HG03039 (cell line): ENCODE measurements at regions not wholly inside any gene's neighbourhood (a gene's known extent, or its start where the extent isn't known, plus 50 kb on each side); places are given as distances from the start of the nearest gene placed in this dataset.

Experiments used
- ATAC-seq: cut with Tn5 transposase; IDR thresholded peaks from one replicate; pipeline ENCODE4 v1.9.1; 2021; ENCODE audit warnings: mild to moderate bottlenecking, moderate library complexity; ENCODE audit not compliant: unreplicated experiment

DNA sequence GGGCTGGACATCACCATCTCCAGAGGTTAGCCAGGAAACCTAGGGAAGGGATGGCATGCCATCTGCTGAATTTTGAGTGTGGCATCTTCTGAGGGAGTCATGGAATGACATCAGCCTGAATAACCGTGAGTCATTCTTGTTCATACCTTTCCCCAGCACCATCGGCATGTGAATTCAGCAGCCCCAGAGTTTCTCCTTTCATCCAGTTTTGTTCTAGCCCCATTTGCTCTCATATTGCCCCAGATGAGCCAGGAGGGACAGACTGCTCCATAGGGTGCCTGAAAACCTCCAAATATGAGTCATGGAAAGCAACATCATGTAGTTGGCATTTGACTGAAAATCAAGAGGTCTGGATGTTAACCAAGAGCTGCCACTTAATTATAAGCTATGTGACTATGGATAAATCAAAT, 219.2 kb upstream of the SGK1 start:
- ATAC-seq, result no peak

DNA sequence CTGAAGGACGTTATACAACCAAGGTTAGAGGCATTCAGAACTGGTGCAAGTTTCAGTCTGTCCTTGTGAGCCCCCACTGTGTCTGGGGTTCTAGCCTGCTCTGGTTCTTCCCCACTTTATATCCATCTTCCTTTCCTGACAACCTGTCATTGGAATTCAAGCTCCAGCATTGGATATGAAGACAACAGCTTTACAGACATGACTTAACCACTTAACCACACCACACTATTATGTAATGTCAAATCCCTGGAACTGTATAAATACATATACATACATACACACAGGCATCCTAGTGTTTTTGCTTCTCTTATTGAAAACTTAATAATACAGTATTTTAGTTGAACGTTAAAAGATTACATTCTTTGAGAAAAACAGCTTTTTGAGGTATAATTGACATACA, 217.9 kb upstream of the SGK1 start:
- no peak for ATAC-seq

DNA sequence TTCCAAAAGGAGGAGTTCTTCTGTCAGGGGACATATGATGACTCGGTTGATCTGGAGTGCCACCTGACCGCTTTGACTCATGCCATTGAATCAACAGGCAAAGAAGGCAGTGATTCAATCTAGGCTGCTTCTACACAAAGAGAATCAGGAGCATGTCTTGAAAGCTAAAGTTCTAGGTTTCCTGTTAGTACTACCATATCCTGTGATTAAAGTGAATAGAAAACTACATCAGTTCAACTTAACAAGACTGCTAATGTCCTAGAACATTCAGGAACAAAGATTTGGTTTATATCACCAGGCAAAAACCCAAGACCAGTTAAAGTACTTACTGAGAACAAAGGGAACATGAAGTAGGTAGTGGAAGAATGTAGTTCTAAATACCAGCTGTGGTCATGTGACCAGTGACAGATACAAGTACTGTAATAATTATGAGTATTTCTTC, 216.8 kb upstream of the SGK1 start:
- no peak for ATAC-seq

DNA sequence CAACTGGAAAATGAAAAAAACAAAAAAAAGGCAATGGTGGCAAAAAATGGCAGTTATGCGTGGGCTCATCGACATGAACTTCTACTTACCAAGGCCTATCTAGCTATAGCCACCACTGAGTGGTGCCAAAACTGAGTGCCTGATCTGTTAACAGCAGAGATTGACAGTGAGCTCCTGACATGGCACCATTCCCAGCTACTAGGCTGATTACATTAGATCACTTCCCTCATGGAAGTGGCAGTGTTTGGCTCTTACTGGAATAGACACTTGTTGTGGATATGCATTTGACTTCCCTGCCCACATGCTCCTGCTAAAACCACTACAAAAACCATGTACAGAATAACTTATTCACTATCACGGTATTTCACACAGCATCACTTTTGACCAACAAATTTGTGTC, 216.1 kb upstream of the SGK1 start:
- no peak for ATAC-seq

DNA sequence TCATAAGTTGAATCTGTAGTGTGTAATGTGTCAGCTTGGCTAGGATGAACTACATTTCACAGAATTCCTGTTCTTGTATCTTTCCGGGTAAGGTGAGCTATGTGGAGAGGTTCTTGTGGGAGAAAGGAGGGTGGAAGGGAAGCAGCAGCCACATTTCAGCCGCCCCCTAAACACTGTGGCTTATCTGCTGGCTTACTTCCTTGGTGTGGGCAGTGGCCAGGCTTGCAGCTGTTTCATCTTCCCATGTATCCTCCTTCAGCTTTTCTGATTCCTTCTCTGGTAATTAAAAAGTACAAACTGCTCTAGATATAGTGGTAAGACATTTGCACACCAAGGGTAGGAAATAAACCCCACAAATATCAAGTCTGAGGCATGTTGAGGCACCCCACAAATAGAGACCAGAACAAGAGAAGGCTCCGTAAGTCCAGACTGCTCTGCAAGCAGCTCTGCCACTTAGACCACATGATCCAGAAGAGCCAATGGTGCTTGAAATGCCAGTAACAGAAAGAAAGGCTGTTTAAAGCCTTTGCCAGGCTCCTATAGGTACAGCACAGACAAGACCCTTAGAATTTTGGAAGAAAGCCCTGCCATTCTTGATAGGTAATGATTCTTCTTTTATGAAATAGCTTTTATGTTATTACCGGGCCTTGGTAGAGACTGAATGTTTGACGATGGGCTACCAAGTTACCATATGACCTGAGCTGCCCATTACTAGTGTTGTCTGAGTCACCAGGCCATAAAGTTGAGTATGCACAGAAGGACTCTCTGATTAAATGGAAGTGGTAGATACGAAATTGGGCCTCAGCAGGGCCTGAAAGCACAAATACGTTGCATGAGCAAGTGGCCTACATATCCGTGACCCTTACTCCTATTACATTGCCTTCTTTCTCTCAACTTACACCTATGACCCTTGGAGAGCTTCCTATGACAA, 215.0 kb upstream of the SGK1 start:
- ATAC-seq, result no peak

DNA sequence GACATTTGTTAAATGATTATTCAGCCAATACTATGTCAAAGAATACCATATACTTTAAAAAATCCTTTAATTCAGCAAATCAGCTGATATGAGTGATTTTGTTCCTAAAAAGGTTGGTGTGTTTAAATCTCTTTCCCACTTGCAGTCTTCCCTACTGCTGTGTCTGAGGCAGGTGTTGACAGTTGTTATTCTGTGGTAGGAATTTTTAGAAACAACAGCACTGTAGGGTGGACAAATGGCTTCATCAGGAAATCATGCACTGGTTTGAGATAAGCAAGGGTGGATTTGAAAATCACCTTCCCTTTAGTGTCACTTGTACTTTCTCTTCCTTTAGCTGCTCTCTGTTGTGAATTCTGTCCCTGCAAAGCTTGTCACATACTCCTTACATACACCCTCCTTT, 213.7 kb upstream of the SGK1 start:
- ATAC-seq, result no peak

DNA sequence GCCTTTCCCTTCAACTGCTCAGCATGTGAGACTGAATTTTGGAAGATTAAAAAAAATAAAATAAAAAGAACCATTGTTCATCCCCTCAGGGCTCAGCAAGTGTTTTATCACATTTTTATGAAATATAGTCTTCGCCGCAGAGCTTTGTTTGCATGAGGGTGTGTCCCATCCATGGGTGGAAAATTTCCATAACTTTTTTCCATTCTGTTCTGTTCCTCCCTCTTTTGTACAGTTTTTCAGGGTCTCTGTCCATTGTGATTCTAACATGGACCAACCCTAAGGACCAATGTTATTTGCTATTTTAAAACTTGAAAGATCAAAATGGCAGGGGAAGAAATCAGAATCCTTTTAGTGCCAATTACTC, 213.3 kb upstream of the SGK1 start:
- no peak for ATAC-seq

DNA sequence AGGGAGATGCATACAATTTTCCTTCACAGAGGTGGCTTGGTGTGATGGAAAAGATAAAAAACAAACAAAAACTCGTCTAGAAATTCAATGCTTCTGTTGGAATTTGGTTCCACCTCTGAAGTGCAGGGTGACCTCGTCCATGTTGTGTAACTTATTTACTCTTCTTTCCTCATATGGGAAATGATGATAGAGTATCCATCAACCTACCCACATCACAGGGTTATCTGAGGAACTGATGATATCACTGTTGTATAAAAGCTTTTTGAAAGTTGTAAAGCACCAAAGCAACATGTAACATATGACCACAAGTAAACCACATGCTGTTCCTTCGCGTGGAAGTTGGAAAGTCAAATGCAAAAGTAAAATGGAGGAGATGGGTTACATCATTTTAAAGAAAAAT, 212.0 kb upstream of the SGK1 start:
- no peak for ATAC-seq

DNA sequence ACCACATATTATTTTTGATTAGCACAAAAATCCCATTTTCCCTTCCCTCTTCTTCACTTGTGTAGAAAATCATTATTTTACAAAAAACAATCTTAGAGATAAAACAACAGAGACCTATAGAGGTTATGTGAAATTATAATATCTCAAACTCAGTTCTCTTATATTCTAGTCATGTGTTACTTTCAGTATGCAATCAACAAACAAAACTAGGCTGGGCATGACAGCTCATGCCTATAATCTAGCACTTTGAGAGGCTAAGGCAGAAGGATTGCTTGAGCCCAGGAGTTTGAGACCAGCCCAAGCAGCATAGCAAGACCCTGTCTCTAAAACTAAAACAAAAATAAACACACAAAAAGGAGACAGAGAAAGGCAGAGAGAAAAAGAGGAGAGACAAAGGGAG, 211.4 kb upstream of the SGK1 start:
- no peak for ATAC-seq

DNA sequence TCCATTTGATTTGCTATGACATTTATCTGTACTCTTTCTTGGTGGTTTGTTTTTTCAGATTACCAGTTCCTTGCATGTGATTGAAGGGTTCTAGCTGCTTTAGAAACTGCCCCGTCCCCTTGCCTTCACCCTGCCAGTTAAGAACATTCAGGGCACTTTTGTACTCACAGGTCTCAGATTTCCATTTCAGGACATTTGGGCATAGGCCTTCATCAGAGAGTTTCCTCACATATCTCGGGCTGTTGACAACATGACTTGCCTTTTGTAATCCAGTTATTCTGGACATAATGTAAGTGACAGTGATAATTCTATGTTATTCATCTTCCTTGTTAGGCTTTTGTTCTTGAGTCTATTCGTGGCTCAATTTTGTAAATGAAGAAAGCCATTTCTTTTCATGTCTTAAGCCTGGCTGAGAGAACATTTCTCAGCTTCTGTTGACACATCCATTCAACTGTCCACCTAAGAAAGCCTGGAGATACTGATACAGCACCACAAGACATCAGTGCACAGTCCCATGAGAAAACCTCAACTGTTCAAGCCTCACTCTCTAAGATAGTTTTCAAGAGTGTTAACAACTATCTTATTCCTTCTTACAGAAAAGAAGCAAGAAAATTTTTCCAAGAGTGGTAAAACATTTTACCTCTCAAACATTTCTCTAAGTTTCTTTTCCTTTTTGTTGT, 209.3 kb upstream of the SGK1 start:
- ATAC-seq, result no peak

DNA sequence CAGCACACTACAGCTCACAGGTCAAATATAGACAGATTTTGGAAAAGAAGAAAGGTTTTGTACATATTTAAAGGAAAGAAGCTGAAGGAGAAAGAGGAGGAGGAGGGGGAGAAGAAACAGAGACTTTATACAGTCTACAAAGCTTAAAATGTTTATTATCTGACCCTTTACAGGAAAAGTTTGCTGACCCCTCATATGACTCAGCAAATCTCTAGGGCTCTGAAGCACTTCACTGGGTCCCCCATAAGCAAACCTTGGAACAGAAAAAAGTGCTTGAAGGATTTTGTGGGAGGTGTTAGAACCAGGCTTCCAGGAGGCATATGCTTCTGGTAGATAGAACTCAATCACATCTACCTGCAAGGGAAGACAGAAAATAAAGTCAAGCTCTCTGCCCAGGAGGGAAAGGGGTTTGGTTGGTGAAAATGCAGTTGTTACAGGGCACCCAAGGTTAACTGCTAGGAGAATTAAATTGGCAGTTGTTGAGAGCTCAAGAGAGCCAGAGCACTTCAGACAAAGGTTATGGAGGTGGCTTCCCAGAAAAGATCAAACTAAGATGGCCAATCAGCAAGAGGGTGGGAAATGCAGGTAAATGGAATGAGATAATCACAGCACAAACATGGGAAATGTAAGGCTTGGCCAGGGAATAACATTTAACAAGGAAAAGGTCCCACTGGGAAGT, 207.4 kb upstream of the SGK1 start:
- ATAC-seq, result no peak

DNA sequence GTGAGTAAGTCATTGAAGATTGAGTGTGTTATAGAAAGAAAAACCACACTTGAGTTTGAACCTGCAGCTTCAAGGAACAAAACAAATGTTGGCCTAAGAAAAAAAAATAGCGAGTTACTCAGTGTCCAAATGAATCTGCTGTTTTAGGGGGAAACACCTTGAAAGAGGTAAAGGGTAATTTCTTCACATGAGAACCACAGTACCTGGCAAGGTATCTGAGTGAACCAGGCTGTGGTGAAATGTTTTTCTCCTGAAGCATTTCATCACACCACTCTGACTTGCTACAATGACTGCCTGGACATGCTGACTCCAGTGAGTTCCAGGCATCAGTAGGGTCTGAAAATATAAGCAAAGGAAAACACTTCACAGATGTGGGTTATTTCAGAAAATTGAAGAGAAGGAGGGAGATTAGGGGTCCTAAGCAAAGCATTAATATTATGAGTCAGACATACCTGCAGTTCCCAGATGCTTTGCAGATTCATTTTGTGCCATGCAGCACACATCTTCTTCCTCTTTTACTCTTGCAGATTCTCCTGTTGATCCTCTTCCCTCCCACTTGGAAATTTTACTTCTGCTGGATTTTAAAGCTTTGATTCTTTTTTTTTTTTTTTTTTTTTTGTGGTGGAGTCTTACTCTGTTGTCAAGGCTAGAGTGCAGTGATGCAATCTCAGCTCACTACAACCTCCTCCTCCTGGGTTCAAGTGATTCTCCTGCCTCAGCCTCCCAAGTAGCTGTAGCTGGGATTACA, 206.2 kb upstream of the SGK1 start:
- no peak for ATAC-seq

DNA sequence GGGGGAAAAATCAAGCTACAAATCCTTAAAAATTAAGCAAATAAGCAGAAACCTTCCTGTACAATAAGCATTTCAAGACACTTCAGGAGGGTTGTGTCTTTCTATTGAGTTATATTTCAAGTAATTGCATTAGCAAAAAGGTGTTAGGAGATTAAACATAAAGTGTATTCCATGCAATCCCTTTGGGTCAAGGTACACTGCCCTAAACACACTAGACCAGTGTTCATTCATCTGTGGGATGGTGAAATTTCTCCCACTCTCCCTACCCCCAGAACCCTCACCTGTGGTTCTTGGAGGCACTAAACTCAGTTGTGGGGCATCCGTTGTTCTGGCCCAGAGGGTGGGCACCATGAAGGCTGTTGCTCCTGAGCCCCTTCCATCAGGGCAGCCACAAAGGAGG, 205.1 kb upstream of the SGK1 start:
- ATAC-seq, result no peak

DNA sequence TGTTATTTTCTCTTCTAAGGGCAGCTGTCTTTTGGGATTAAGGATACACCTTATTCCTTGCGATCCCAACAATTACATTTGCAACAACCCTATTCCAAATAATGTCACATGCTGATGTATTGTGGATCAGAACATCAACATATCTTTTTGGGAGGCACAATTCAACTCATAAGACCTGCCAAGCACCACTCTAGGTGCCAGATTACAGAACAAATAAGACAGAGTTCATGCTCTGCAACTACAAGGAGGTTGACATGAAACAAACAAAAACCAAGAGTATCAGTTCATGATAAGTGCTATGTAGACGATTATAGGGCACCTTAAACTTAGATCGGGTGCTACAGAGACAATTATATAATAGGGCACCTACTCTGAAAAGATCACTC, 203.2 kb upstream of the SGK1 start:
- no peak for ATAC-seq

DNA sequence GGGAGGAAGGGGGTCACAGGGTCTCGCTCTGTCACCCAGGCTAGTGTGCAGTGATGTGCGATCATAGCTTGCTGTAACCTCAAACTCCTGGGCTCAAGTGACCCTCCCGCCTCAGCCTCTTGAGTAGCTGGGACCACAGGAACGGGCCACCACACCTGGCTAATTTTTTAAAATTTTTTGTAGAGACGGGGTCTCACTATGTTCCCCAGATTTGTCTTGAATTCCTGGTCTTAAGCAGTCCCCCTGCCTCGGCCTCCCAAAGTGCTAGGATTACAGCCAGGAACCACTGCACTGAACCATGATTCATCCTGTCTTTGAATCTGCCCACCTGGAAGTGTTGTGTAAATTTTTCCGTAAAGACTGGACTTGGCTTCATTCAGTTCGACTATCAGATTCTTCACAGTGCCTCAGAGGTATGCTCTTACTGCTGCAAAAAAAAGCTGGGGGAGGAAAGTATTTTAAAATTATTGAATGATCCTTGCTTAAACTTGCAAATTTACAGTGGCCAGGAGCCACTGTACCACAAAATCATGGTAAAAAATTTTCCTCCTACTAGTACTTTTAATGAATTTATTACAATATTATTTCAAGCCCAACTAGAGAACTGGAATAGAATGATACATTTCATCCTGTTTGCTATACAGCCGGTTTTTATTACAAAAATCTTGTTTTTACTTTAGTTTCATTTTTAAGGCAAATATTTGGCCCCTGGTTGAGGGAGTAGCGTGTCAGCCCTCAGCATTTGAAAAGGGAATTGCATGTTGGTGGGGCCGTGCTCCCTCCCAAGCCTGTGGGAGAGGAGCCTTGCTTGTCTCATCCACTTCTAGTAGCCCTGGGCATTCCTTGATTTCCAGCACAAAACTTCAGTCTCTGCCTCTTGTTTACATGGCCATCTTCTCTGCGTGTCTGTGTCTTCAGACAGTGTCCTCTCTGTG, 202.5 kb upstream of the SGK1 start:
- no peak for ATAC-seq

DNA sequence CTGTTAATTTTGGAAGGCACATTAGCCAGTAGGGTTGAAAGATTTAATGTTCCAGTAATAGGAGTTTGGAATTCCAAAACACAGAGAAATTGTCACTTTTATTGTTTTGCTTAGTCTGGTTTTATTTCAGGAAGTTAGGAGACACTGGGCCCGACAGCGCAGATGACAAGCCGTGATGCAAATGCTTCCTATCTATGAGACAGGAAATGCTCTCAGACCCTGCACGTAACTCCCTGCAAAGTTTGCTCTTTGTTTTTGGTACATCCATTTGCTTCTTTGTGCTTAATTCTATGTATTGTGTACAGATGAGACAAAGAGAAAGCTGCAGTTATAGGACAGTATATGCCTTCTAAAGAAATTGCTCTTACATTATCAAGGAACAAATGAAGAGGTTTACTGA, 201.6 kb upstream of the SGK1 start:
- no peak for ATAC-seq

DNA sequence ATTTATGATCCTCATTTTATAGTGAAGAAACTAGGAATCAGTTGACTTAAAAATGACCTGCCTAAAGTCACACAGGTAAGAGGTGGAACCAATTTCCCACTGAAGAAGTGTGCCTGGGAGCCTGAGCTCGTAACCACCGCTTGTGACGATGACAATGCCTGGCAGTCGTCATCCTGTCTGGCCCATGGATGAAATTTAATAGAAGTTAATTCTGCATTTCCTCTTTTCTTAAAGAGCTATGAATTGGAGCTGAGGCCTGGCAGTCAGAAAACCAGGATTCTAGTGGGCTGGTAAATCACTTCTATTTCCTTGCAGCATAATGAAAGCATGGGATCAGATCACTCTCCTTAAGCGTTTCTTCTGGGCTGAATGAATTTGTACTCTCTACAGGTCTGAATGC, 200.0 kb upstream of the SGK1 start:
- no peak for ATAC-seq

DNA sequence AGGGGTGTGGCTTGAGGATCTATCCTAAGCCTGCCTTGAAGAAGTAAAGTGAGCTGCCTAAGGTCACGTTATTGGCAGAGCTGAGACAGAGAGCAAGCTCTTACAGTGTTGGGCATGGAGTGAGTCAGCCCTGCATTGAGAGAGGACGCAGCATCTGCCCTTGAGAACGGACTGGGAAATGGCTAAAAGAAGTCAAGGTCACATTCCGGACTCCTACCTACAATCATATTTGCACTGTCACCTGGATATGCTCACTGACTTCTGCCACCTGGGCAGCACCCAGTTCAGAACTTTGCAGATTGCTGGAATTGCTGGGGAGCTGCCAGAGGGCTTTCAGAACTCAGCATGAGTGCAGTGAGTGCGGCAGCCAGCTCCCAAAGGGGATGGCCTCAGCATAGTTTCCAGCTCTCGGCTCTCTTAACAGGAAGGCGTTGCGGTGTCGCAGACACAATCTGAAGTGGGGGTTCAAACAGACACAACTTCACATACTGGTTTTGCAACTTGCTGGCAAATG, 199.3 kb upstream of the SGK1 start:
- no peak for ATAC-seq

DNA sequence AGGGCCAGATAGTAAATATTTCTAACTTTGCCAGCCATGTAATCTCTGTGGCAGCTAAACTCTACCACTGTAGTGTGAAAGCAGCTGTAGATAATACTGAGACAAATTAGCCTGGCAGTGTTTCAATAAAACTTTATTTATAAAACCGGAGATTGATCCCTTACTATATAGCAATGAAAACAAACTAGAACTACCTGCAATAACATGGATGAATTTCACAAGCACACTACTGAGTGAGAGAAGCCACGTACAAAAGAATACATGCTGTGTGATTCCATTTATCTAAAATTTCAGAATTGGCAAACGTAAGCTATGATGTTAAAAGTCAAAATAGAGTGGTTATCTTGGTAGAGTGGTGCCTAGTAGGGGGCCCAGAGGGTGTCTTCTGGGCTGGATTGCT, 198.7 kb upstream of the SGK1 start:
- no peak for ATAC-seq

DNA sequence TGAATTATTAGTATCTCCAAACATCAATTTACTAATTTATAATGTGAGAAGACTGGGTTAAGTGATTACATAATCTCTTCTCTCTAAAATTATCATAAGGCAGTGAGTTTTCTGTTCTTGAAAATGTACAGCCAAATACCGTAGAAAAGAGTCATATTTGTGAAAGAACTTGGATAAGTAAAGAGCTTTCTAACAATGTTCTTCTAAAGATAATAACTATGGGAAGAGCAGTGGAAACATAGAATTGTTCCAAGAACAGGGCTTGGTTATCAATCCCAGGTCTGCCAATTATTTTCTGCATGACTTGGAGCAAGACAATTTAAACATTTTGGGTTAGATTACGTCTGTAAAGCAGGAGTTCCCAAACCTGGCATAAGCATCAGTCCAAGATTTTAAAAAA, 198.1 kb upstream of the SGK1 start:
- no peak for ATAC-seq
